SK-N-SH (cell line): ENCODE measurements at regions not wholly inside any gene's neighbourhood (a gene's known extent, or its start where the extent isn't known, plus 50 kb on each side); places are given as distances from the start of the nearest gene placed in this dataset.

Experiments used
- CTCF ChIA-PET: fragments of 300-600, 350-600 bp; formaldehyde crosslinking; extraction: SDS; loops from one replicate; lab custom pipeline; 2021; lab: Yijun Ruan, JAX
- POLR2A ChIA-PET: fragments of 350-600 bp; sonication (Branson Sonifier 250); formaldehyde crosslinking; extraction: SDS; loops from one replicate; lab custom pipeline; 2020; ENCODE audit warnings: antibody characterized with exemption, inconsistent platforms; lab: Yijun Ruan, JAX
- DNase-seq: peaks from one replicate; pipeline ENCODE4 v3.0.0; 2012
- H2AFZ ChIP-seq: fragments of 200-600 bp; sonication (generic); 2 replicates; pipeline ENCODE4 v1.8.1; 2016; ENCODE audit warnings: antibody characterized with exemption, mild to moderate bottlenecking, low read depth
- H3F3A ChIP-seq: fragments of 200-600 bp; sonication (generic); replicated peaks from 2 replicates; pipeline ENCODE3; 2016; ENCODE audit warnings: antibody characterized with exemption, mild to moderate bottlenecking; ENCODE audit not compliant: insufficient read depth
- H3K27ac ChIP-seq, 2 experiments: fragments of 200-500 bp in 1 of 2; fragments of 200-600 bp in 1 of 2; sonication (Bioruptor generic) in 1 of 2; sonication (generic), shearing (Covaris generic) in 1 of 2; 2 replicates each; pipeline versions ENCODE4 v1.5.1 to v1.6.1; 2014 to 2016; ENCODE audit warnings: low read depth in 2 of 2, inconsistent platforms in 1 of 2, low read length in 1 of 2, mild to moderate bottlenecking in 1 of 2, mixed read lengths in 1 of 2
- H3K27me3 ChIP-seq: fragments of 200-600 bp; sonication (generic), shearing (Covaris generic); 2 replicates; pipeline ENCODE4 v1.6.1; 2016; ENCODE audit warnings: mixed run types; ENCODE audit not compliant: insufficient read depth
- H3K36me3 ChIP-seq, 2 experiments: fragments of 200-500 bp in 1 of 2; fragments of 200-600 bp in 1 of 2; sonication (Bioruptor generic) in 1 of 2; sonication (generic) in 1 of 2; replicated peaks in 1 of 2; 2 replicates each; pipeline versions ENCODE3 to v1.5.1; 2014 to 2016; ENCODE audit warnings: low read length in 1 of 2, mild to moderate bottlenecking in 1 of 2; ENCODE audit not compliant: insufficient read depth in 2 of 2, control insufficient read depth in 1 of 2
- H3K4me1 ChIP-seq, 2 experiments: fragments of 200-500 bp in 1 of 2; fragments of 200-600 bp in 1 of 2; sonication (Bioruptor generic) in 1 of 2; sonication (generic), shearing (Covaris generic) in 1 of 2; 2 replicates each; pipeline versions ENCODE4 v1.5.1 to v1.6.1; 2014 to 2016; ENCODE audit warnings: low read depth in 1 of 2, low read length in 1 of 2, mixed run types in 1 of 2; ENCODE audit not compliant: insufficient read depth in 2 of 2, control insufficient read depth in 1 of 2
- H3K4me2 ChIP-seq: fragments of 200-600 bp; sonication (generic), shearing (Covaris generic); 2 replicates; pipeline ENCODE4 v1.6.1; 2017; ENCODE audit warnings: mixed run types
- H3K4me3 ChIP-seq, 2 experiments: fragments of 200-500 bp in 1 of 2; fragments of 200-600 bp in 1 of 2; sonication (Bioruptor generic) in 1 of 2; sonication (generic), shearing (Covaris generic) in 1 of 2; 2 replicates each; pipeline versions ENCODE4 v1.5.1 to v1.8.1; 2014 to 2016; ENCODE audit warnings: low read depth in 2 of 2, inconsistent platforms in 1 of 2, low read length in 1 of 2, mild to moderate bottlenecking in 1 of 2, mixed read lengths in 1 of 2, moderate library complexity in 1 of 2
- H3K79me2 ChIP-seq: fragments of 200-600 bp; sonication (generic); 2 replicates; pipeline ENCODE4 v1.8.1; 2017; ENCODE audit warnings: mild to moderate bottlenecking; ENCODE audit not compliant: insufficient read depth
- H3K9ac ChIP-seq: fragments of 200-600 bp; sonication (generic); 2 replicates; pipeline ENCODE4 v1.6.1; 2017; ENCODE audit warnings: mixed run types
- H3K9me2 ChIP-seq: fragments of 200-600 bp; sonication (generic); 2 replicates; pipeline ENCODE4 v1.6.1; 2017; ENCODE audit warnings: mixed run types
- H3K9me3 ChIP-seq: fragments of 200-600 bp; sonication (generic); 2 replicates; pipeline ENCODE4 v1.6.1; 2017; ENCODE audit warnings: mixed run types, mild to moderate bottlenecking, moderate library complexity
- H4K20me1 ChIP-seq: fragments of 200-600 bp; sonication (generic); 2 replicates; pipeline ENCODE4 v1.6.1; 2017; ENCODE audit warnings: mild to moderate bottlenecking, mixed run types; ENCODE audit not compliant: insufficient read depth
- JUND ChIP-seq: IDR thresholded peaks from 2 replicates; pipeline ENCODE4 v1.4.0; 2012
- MEF2A ChIP-seq: IDR thresholded peaks from 2 replicates; pipeline ENCODE4 v1.4.0; 2012; ENCODE audit warnings: low read depth, borderline replicate concordance
- MXI1 ChIP-seq: IDR thresholded peaks from 2 replicates; pipeline ENCODE4 v1.6.1; 2012; ENCODE audit warnings: mild to moderate bottlenecking, low read depth, low read length, improper control_type of control experiment
- NFIC ChIP-seq: IDR thresholded peaks from 2 replicates; pipeline ENCODE4 v1.4.0; 2012; ENCODE audit warnings: borderline replicate concordance
- RAD21 ChIP-seq: IDR thresholded peaks from 2 replicates; pipeline ENCODE4 v1.6.1; 2012; ENCODE audit warnings: mild to moderate bottlenecking, low read length
- SIN3A ChIP-seq: IDR thresholded peaks from 2 replicates; pipeline ENCODE4 v1.6.1; 2012; ENCODE audit warnings: low read depth, mild to moderate bottlenecking, low read length, moderate library complexity, borderline replicate concordance
- WGBS: methylation state at CpG from one replicate; pipeline ENCODE4 v1.1.6; 2017; ENCODE audit warnings: low lambda C conversion rate; 5-methylcytosine and 5-hydroxymethylcytosine counted together
- TF ChIP-seq, protein P1 (sequence below): IDR thresholded peaks from 2 replicates; pipeline ENCODE4 v1.4.0; 2012; ENCODE audit warnings: low read depth, borderline replicate concordance
- TF ChIP-seq, protein P2 (sequence below): fragments of 150-350 bp; IDR thresholded peaks from 2 replicates; pipeline ENCODE4 v1.6.1; 2017; ENCODE audit warnings: antibody characterized with exemption, low read length, low read depth, borderline replicate concordance

DNA sequence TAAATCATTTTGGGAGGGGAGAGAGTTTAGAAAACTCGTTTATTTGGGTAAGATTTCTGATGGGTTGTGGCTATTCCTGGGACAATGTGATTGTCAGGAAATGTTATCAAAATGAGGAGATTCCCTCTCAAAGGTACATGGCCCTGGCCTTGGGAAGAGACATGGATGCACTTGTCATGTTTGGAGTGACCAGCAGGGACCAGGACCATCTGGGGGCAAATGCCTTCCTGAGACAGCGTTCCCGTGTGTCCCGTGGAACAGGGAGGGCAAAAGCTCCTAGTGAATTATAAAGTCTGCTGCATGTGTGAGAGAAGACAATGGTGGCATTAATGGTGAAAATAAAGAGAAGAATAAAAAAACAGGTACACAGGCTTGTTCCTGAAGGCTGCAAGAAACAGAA is 317.3 kb downstream of the ZNF536 start:
- Histone ChIP-seq H3K4me1 (peaks cover 5 to 82% of the 10 kb centered on the region in 2 experiments; a peak in 3 of 4 replicates), H3K9me2 (no peaks in the 10 kb centered on the region), H3K27me3 (no peaks in the 10 kb centered on the region; the same call in 1 of the 2 replicates), H3K36me3 (no peaks in the 10 kb centered on the region), H3K9me3 (no peaks in the 10 kb centered on the region), H3K27ac (peak overlapping the region in 1 of 2 experiments; percentile 99; a peak in 2 of 4 replicates), H2AFZ (no peak overlapping the region), H3K9ac (no peak overlapping the region), H3K4me2 (no peak overlapping the region), H3F3A (no peaks in the 10 kb centered on the region), H3K79me2 (no peaks in the 10 kb centered on the region), H4K20me1 (no peaks in the 10 kb centered on the region), H3K4me3 (no peak overlapping the region)
- 28% methylated on average over 4 of the region's 4 CpGs for WGBS
- CTCF ChIA-PET, result interaction anchor here (0.9 to 10.8 kb wide), 17 partner anchors 12 to 1534 kb away, joined by 3 to 182 read pairs (median 4); no protein-coding TSS in a partner anchor
- POLR2A ChIA-PET, result interaction anchor here (0.9 kb wide), 1 partner anchor 31 kb away, joined by 3 read pairs; no protein-coding TSS in a partner anchor
- TF ChIP-seq MXI1, result no peak
- TF ChIP-seq RAD21, result peak; percentile 32
- no peak for TF ChIP-seq MEF2A
- DNase-seq, result peak; percentile 52

DNA sequence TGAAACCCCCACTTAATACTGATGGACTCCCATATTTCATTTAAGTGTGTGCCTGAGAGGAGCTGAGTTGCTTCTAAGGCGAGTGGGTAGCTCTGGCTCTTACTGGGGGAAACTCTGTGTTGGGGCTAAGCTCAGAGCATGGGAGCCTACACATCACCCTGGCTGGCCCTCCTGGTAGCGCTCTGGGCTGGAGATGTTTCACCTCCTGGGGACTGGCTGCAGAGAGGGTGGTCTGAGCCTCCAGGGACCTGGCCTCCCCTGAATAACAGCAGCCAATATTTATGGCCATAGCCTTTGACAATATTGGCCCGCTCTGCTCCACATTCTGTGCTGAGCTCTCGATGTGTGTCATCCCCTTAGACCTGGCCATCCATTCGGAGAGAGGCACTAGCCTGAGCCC is 316.5 kb downstream of the ZNF536 start:
- Histone ChIP-seq H3K27ac (peak overlapping the region in 1 of 2 experiments; percentile 99; a peak in 2 of 4 replicates), H3K4me2 (no peak overlapping the region), H3K9me3 (no peaks in the 10 kb centered on the region), H3K27me3 (no peaks in the 10 kb centered on the region; the same call in 1 of the 2 replicates), H3K36me3 (no peaks in the 10 kb centered on the region), H3K9ac (no peak overlapping the region), H3K79me2 (no peaks in the 10 kb centered on the region), H3K4me3 (no peak overlapping the region), H3F3A (no peaks in the 10 kb centered on the region), H3K9me2 (no peaks in the 10 kb centered on the region), H4K20me1 (no peaks in the 10 kb centered on the region), H3K4me1 (peaks cover 5 to 74% of the 10 kb centered on the region in 2 experiments; a peak in 3 of 4 replicates), H2AFZ (no peak overlapping the region)
- ChIA-PET CTCF (interaction anchor here (0.8 to 10.8 kb wide), 11 partner anchors 10 to 1669 kb away, joined by 3 to 182 read pairs (median 4); no protein-coding TSS in a partner anchor), POLR2A (no interaction called here)
- TF ChIP-seq, protein P1, sequence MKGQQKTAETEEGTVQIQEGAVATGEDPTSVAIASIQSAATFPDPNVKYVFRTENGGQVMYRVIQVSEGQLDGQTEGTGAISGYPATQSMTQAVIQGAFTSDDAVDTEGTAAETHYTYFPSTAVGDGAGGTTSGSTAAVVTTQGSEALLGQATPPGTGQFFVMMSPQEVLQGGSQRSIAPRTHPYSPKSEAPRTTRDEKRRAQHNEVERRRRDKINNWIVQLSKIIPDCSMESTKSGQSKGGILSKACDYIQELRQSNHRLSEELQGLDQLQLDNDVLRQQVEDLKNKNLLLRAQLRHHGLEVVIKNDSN, result no peak
- TF ChIP-seq, protein P2, sequence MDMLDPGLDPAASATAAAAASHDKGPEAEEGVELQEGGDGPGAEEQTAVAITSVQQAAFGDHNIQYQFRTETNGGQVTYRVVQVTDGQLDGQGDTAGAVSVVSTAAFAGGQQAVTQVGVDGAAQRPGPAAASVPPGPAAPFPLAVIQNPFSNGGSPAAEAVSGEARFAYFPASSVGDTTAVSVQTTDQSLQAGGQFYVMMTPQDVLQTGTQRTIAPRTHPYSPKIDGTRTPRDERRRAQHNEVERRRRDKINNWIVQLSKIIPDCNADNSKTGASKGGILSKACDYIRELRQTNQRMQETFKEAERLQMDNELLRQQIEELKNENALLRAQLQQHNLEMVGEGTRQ, result no peak
- TF ChIP-seq RAD21, result no peak
- no peak for TF ChIP-seq JUND
- no peak for TF ChIP-seq MXI1
- no peak for TF ChIP-seq SIN3A
- TF ChIP-seq NFIC, result no peak
- DNase-seq, result no peak
- WGBS, result 27% methylated on average over 4 of the region's 5 CpGs
